SK-N-SH treated with all-trans-retinoic acid at 6 μM for 48 hours (cell line): ENCODE measurements at regions not wholly inside any gene's neighbourhood (a gene's known extent, or its start where the extent isn't known, plus 50 kb on each side); places are given as distances from the start of the nearest gene placed in this dataset.
A peak's percentile ranks its signal among the peaks of the same experiment; 100 is the strongest.

Experiments
- ATAC-seq: fragments of 200-7000 bp; cut with Tn5 transposase; 3 replicates; pipeline ENCODE4 v1.9.1; 2020; ENCODE audit warnings: mild to moderate bottlenecking, moderate library complexity
- ARNTL ChIP-seq: fragments of 450-650 bp; formaldehyde crosslinking; IDR thresholded peaks from 2 replicates; pipeline ENCODE4 v1.5.0; 2020; ENCODE audit warnings: low read depth, mild to moderate bottlenecking, moderate library complexity, borderline replicate concordance
- CSDC2 ChIP-seq: fragments of 250-450 bp; sonication (Bioruptor Pico); IDR thresholded peaks from 2 replicates; pipeline ENCODE4 v1.5.0; 2020; ENCODE audit warnings: mild to moderate bottlenecking, moderate library complexity
- GLIS3 ChIP-seq: fragments of 250-450 bp; sonication (Bioruptor Pico); IDR thresholded peaks from 2 replicates; pipeline ENCODE4 v1.5.0; 2020; ENCODE audit warnings: mild to moderate bottlenecking, moderate library complexity
- ISL1 ChIP-seq: fragments of 250-450 bp; sonication (Bioruptor Pico); IDR thresholded peaks from 2 replicates; pipeline ENCODE4 v2.1.2; 2022; ENCODE audit warnings: mild to moderate bottlenecking, moderate library complexity
- PPARA ChIP-seq: fragments of 250-450 bp; sonication (Bioruptor Pico); IDR thresholded peaks from 2 replicates; pipeline ENCODE4 v1.5.0; 2020; ENCODE audit warnings: mild to moderate bottlenecking, borderline replicate concordance
- RARB ChIP-seq: fragments of 250-450 bp; sonication (Bioruptor Pico); IDR thresholded peaks from 2 replicates; pipeline ENCODE4 v1.8.0; 2021; ENCODE audit warnings: mild to moderate bottlenecking, moderate library complexity
- SNAI2 ChIP-seq: fragments of 250-450 bp; sonication (Bioruptor Pico); IDR thresholded peaks from 2 replicates; pipeline ENCODE4 v1.5.0; 2020; ENCODE audit warnings: mild to moderate bottlenecking, moderate library complexity
- TOX ChIP-seq: fragments of 250-450 bp; sonication (Bioruptor Pico); IDR thresholded peaks from 2 replicates; pipeline ENCODE4 v1.8.0; 2021; ENCODE audit warnings: mild to moderate bottlenecking, moderate library complexity, borderline replicate concordance
- TSHZ2 ChIP-seq: fragments of 250-450 bp; sonication (Bioruptor Pico); IDR thresholded peaks from 2 replicates; pipeline ENCODE4 v1.5.0; 2020; ENCODE audit warnings: mild to moderate bottlenecking, moderate library complexity
- ZFP3 ChIP-seq: fragments of 250-450 bp; sonication (Bioruptor Pico); IDR thresholded peaks from 2 replicates; pipeline ENCODE4 v1.5.0; 2020; ENCODE audit warnings: mild to moderate bottlenecking, moderate library complexity
- ZFP30 ChIP-seq: fragments of 450-650 bp; formaldehyde crosslinking; IDR thresholded peaks from 2 replicates; pipeline ENCODE4 v1.5.0; 2022; ENCODE audit warnings: mild to moderate bottlenecking, moderate library complexity
- ZNF565 ChIP-seq: fragments of 450-650 bp; formaldehyde crosslinking; conservative IDR thresholded peaks from 2 replicates; pipeline ENCODE4 v1.5.0; 2020; ENCODE audit warnings: low read depth, mild to moderate bottlenecking, moderate library complexity
- ZNF70 ChIP-seq: fragments of 450-650 bp; formaldehyde crosslinking; IDR thresholded peaks from 2 replicates; pipeline ENCODE4 v1.5.0; 2020; ENCODE audit warnings: mild to moderate bottlenecking, moderate library complexity
- ZNF8 ChIP-seq: fragments of 450-650 bp; formaldehyde crosslinking; IDR thresholded peaks from 2 replicates; pipeline ENCODE4 v1.5.0; 2020; ENCODE audit warnings: mild to moderate bottlenecking, moderate library complexity
- TF ChIP-seq, protein P1 (sequence below): fragments of 250-450 bp; sonication (Bioruptor Pico); IDR thresholded peaks from 2 replicates; pipeline ENCODE4 v1.8.0; 2021; ENCODE audit warnings: low read depth, mild to moderate bottlenecking, moderate library complexity, borderline replicate concordance
- TF ChIP-seq, protein P2 (sequence below): fragments of 250-450 bp; sonication (Bioruptor Pico); IDR thresholded peaks from 2 replicates; pipeline ENCODE4 v1.5.1; 2021; ENCODE audit warnings: mild to moderate bottlenecking, moderate library complexity
- TF ChIP-seq, protein P3 (sequence below): fragments of 250-450 bp; sonication (Bioruptor Pico); IDR thresholded peaks from 2 replicates; pipeline ENCODE4 v1.8.0; 2020; ENCODE audit warnings: mild to moderate bottlenecking, moderate library complexity, borderline replicate concordance
- TF ChIP-seq, protein P4 (sequence below): fragments of 250-450 bp; sonication (Bioruptor Pico); IDR thresholded peaks from 2 replicates; pipeline ENCODE4 v1.5.1; 2020; ENCODE audit warnings: low read depth, mild to moderate bottlenecking, moderate library complexity

DNA sequence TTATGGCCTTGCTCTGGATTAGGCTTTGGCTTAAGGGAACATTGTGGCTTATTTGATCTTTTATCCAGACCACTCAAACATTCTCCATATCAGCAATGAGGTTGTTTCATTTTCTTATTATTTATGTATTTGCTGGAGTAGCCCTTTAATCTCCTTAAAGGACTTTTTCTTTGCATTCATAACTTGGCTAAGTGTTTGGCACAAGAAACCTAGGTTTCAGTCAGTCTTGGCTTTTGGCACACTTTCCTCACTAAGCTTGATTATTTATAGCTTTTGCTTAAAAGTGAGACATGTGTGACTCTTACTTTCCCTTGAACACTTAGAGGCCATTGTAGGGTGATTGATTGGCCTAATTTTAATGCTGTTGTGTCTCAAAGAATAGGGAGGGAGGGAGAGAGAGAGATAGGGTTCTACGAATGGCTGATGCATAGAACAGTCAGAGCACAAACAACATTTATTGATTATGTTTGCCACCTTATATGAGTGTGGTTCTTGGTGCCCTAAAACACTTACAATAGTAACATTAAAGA, 2265.3 kb upstream of the C9orf72 start:
- no peak for ATAC-seq
- no peak for TF ChIP-seq ARNTL
- peak; percentile 43; the same call in 1 of the 2 replicates for TF ChIP-seq ISL1 (CRISPR knock-in tag)
- TF ChIP-seq TSHZ2 (CRISPR knock-in tag), result no peak
- no peak for TF ChIP-seq PPARA (CRISPR knock-in tag)
- TF ChIP-seq RARB, result no peak

DNA sequence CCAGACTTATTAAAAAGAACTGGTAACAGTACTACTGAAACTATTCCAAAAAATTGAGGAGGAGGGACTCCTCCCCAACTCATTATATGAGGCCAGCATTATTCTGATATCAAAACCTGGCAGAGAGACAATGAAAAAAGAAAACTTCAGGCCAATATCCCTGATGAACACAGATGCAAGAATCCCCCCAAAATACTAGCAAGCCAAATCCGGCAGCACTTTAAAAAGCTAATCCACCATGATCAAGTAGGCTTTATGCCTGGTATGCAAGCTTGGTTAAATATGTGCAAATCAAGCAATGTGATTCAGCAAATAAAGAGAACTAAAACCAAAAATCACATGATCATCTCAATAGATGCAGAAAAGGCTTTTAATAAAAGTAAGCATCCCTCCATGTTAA, 2271.0 kb upstream of the C9orf72 start:
- no peak for ATAC-seq
- TF ChIP-seq TSHZ2 (CRISPR knock-in tag) (no peak), ZNF70 (CRISPR knock-in tag) (no peak), ZNF565 (CRISPR knock-in tag) (no peak), ZFP30 (CRISPR knock-in tag) (no peak), ISL1 (CRISPR knock-in tag) (no peak), GLIS3 (no peak), TOX (CRISPR knock-in tag) (no peak), RARB (no peak)
- TF ChIP-seq, protein P1, sequence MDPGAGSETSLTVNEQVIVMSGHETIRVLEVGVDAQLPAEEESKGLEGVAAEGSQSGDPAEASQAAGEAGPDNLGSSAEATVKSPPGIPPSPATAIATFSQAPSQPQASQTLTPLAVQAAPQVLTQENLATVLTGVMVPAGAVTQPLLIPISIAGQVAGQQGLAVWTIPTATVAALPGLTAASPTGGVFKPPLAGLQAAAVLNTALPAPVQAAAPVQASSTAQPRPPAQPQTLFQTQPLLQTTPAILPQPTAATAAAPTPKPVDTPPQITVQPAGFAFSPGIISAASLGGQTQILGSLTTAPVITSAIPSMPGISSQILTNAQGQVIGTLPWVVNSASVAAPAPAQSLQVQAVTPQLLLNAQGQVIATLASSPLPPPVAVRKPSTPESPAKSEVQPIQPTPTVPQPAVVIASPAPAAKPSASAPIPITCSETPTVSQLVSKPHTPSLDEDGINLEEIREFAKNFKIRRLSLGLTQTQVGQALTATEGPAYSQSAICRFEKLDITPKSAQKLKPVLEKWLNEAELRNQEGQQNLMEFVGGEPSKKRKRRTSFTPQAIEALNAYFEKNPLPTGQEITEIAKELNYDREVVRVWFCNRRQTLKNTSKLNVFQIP (CRISPR knock-in tag), result no peak
- TF ChIP-seq, protein P2, sequence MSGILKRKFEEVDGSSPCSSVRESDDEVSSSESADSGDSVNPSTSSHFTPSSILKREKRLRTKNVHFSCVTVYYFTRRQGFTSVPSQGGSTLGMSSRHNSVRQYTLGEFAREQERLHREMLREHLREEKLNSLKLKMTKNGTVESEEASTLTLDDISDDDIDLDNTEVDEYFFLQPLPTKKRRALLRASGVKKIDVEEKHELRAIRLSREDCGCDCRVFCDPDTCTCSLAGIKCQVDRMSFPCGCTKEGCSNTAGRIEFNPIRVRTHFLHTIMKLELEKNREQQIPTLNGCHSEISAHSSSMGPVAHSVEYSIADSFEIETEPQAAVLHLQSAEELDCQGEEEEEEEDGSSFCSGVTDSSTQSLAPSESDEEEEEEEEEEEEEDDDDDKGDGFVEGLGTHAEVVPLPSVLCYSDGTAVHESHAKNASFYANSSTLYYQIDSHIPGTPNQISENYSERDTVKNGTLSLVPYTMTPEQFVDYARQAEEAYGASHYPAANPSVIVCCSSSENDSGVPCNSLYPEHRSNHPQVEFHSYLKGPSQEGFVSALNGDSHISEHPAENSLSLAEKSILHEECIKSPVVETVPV, result no peak
- TF ChIP-seq, protein P3, sequence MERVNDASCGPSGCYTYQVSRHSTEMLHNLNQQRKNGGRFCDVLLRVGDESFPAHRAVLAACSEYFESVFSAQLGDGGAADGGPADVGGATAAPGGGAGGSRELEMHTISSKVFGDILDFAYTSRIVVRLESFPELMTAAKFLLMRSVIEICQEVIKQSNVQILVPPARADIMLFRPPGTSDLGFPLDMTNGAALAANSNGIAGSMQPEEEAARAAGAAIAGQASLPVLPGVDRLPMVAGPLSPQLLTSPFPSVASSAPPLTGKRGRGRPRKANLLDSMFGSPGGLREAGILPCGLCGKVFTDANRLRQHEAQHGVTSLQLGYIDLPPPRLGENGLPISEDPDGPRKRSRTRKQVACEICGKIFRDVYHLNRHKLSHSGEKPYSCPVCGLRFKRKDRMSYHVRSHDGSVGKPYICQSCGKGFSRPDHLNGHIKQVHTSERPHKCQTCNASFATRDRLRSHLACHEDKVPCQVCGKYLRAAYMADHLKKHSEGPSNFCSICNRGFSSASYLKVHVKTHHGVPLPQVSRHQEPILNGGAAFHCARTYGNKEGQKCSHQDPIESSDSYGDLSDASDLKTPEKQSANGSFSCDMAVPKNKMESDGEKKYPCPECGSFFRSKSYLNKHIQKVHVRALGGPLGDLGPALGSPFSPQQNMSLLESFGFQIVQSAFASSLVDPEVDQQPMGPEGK (CRISPR knock-in tag), result no peak

DNA sequence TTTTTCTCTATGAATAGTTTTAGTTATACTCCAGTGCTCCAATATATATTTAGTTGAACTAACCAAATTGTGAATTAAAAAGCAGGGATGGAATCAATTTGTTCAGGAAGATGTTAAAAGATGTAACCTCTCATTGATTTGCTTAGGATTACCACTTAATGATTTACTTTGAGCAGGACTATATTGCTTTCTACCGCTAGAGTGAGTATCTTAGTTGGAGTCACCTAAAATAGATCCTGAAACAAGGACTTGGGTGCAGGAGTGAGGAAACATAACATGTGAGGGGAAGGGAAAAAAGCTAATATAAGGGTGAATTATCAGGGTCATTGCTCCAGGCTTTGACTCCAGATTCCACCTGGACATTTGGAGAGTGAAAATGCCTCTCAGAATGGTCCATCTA, 2277.4 kb upstream of the C9orf72 start:
- ATAC-seq, result no peak

More for the DNA sequence above, 2277.4 kb upstream of the C9orf72 start:
- TF ChIP-seq, protein P4, sequence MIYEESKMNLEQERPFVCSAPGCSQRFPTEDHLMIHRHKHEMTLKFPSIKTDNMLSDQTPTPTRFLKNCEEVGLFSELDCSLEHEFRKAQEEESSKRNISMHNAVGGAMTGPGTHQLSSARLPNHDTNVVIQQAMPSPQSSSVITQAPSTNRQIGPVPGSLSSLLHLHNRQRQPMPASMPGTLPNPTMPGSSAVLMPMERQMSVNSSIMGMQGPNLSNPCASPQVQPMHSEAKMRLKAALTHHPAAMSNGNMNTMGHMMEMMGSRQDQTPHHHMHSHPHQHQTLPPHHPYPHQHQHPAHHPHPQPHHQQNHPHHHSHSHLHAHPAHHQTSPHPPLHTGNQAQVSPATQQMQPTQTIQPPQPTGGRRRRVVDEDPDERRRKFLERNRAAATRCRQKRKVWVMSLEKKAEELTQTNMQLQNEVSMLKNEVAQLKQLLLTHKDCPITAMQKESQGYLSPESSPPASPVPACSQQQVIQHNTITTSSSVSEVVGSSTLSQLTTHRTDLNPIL (CRISPR knock-in tag), result no peak
- TF ChIP-seq ZNF70 (CRISPR knock-in tag) (no peak), TOX (CRISPR knock-in tag) (no peak), ZNF8 (CRISPR knock-in tag) (no peak), ZFP3 (no peak), ZNF565 (CRISPR knock-in tag) (no peak), GLIS3 (no peak), SNAI2 (CRISPR knock-in tag) (no peak), ZFP30 (CRISPR knock-in tag) (no peak), ARNTL (no peak), CSDC2 (CRISPR knock-in tag) (no peak)
- TF ChIP-seq, protein P1 (CRISPR knock-in tag), result no peak
